Eye (tissue), 1 donor: ENCODE measurements at regions not wholly inside any gene's neighbourhood (a gene's known extent, or its start where the extent isn't known, plus 50 kb on each side); places are given as distances from the start of the nearest gene placed in this dataset.

Experiments
- DNase-seq: peaks from one replicate; pipeline ENCODE4 v3.0.0-alpha.2; 2015

GRCh38 chr4:24144381-24144780 lies 254.5 kb upstream of the PPARGC1A start:
- DNase-seq, result no peak

- DNase-seq, result no peak
These were observed 253.9 kb upstream of the PPARGC1A start for GRCh38 chr4:24143741-24144140.

GRCh38 chr4:24141836-24142235 lies 252.0 kb upstream of the PPARGC1A start:
- no peak for DNase-seq

- DNase-seq, result no peak
These were observed 251.0 kb upstream of the PPARGC1A start for GRCh38 chr4:24140892-24141291.

GRCh38 chr4:24137671-24138601 lies 248.1 kb upstream of the PPARGC1A start:
- DNase-seq, result no peak

- no peak for DNase-seq
These were observed 242.3 kb upstream of the PPARGC1A start for GRCh38 chr4:24131954-24132673.

GRCh38 chr4:24130637-24131036 lies 240.8 kb upstream of the PPARGC1A start:
- DNase-seq, result no peak

GRCh38 chr4:24126776-24127175 lies 236.9 kb upstream of the PPARGC1A start:
- no peak for DNase-seq

- no peak for DNase-seq
These were observed 231.7 kb upstream of the PPARGC1A start for GRCh38 chr4:24121395-24122175.

GRCh38 chr4:24117975-24118374 lies 228.1 kb upstream of the PPARGC1A start:
- DNase-seq, result no peak

- DNase-seq, result no peak
These were observed 226.3 kb upstream of the PPARGC1A start for GRCh38 chr4:24116107-24116506.

- DNase-seq, result no peak
These were observed 225.2 kb upstream of the PPARGC1A start for GRCh38 chr4:24114919-24115500.

- no peak for DNase-seq
These were observed 224.6 kb upstream of the PPARGC1A start for GRCh38 chr4:24114444-24114843.

- DNase-seq, result no peak
These were observed 222.6 kb upstream of the PPARGC1A start for GRCh38 chr4:24112466-24112865.

GRCh38 chr4:24108567-24108966 lies 218.7 kb upstream of the PPARGC1A start:
- no peak for DNase-seq

GRCh38 chr4:24105327-24106038 lies 215.6 kb upstream of the PPARGC1A start:
- DNase-seq, result peak; percentile 32

- peak; percentile 10 for DNase-seq
These were observed 214.3 kb upstream of the PPARGC1A start for GRCh38 chr4:24104158-24104565.

GRCh38 chr4:24103434-24104157 lies 213.7 kb upstream of the PPARGC1A start:
- DNase-seq, result peak; percentile 47

GRCh38 chr4:24102621-24103020 lies 212.8 kb upstream of the PPARGC1A start:
- DNase-seq, result no peak

GRCh38 chr4:24096603-24097002 lies 206.8 kb upstream of the PPARGC1A start:
- no peak for DNase-seq

GRCh38 chr4:24094726-24095125 lies 204.9 kb upstream of the PPARGC1A start:
- no peak for DNase-seq
